Testis (tissue), 2 donors: ENCODE measurements at regions not wholly inside any gene's neighbourhood (a gene's known extent, or its start where the extent isn't known, plus 50 kb on each side); places are given as distances from the start of the nearest gene placed in this dataset.

ENCODE experiments used
- CTCF ChIP-seq, 3 experiments: fragments of 450-650 bp in 2 of 3; fragments of 200-600 bp in 1 of 3; sonication (generic) in 1 of 3; IDR thresholded peaks; one replicate each; pipeline ENCODE4 v1.5.1; 2016 to 2019; ENCODE audit warnings: antibody characterized with exemption in 3 of 3, mild to moderate bottlenecking in 2 of 3, moderate library complexity in 1 of 3
- POLR2A ChIP-seq: fragments of 450-650 bp; IDR thresholded peaks from one replicate; pipeline ENCODE4 v1.6.1; 2017; ENCODE audit warnings: antibody characterized with exemption, mild to moderate bottlenecking, moderate library complexity

- TF ChIP-seq CTCF (IDR thresholded peaks at IDR 0.05), result no peak
- TF ChIP-seq POLR2A, result no peak
Observed at GRCh38 chr6:169155481-169155880, 98.2 kb downstream of the THBS2 start.
